GM21367 (cell line): ENCODE measurements at regions not wholly inside any gene's neighbourhood (a gene's known extent, or its start where the extent isn't known, plus 50 kb on each side); places are given as distances from the start of the nearest gene placed in this dataset.

ENCODE experiments used
- ATAC-seq: cut with Tn5 transposase; IDR thresholded peaks from one replicate; pipeline ENCODE4 v1.9.1; 2021; ENCODE audit not compliant: unreplicated experiment

GRCh38 chr20:1720845-1721475 is 63.4 kb upstream of the SIRPG start:
- no peak for ATAC-seq

DNA sequence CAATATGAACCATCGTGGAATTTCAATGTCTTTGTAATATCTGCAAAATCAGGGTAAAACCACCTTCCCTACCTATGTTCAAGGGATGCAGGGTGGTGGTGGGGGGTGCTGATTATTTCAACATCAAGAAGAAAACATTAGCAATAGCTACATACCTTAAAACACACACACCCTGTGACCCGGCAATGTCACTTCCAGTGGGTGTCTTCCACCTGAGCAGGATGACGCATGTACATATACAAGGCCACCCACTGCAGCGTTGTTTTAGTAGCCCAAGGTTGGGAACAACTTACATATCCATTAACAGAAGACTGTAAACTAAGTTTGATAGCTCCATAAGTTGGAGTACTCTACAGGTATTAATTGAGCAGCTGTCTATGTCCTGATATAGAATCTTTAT is 62.6 kb upstream of the SIRPG start:
- no peak for ATAC-seq

DNA sequence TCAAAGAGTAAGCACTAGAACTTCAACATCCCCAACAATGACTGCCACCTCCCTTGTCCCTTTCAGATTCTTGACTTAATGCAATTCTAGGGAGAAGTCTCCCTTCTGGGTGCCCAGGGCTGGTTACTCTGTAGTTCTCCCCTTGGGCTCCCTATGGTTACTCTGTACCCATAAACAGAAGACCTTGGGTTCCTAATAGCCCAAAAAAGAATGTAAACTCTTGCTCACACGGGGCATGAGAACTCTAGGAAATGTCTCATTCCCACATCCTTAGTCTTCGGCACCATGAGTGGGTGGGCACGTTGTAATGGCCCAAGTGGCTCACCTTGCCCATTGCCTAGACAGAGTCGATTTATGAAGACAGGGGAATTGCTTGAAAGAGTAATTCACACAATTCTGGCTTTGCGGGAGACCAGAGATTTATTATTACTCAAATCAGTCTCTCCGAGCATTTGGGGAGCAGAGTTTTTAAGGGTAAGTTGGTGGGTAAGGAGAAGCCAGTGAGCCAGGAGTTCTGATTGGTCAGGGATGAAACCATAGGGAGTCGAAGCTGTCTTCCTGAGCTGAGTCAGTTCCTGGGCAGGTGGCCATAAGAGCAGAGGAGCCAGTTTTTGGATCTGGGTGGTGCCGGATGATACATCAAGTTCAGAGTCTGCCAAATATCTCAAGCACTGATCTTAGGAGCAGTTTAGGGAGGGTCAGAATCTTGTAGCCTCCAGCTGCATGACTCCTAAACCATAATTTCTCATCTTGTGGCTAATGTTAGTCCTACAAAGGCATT is 61.2 kb upstream of the SIRPG start:
- no peak for ATAC-seq

DNA sequence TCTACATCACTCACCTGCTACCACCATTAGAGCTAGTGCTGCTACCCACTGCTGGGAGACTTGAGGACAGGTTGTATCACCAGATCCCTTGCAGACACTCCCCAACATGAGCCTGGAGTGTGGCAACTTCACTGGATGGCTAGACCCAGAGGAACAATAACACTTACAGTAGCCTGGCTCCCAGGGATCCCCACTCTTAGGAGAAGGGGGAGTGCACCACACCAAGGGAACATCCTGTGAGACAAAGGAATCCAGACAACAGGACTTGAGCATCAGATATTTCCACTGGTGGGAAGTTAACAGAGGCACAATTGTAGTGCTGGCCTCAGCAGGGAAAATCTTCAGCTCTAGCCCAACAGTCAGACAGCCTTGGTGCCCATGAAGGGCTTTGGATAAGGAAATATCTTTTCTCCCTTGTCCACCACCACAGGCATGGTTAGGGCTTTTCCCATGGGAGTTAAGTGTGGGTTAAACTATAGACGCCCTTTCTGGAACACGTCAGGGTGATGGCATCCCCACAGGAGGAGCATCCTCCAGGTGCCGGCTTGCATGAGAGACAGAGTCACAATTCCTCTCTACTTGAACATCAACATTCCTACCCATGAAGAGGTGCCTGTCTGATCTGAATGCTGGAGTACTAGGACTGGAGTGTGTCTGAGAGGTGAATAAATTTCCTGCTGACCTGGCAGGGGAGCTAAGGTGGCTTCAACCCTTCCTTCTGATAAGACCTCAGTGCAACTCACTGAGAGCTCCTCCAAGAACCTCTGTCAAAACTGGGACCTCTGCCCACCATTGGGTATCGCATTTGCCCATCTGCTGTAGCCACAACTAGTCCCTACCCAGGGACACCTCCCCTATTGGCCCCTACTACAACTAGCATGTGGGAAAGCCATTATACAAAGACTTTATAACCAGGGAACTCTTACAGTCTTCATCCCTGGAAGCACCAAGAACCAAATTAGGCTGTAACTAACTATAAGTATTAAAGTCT is 55.4 kb upstream of the SIRPG start:
- ATAC-seq: no peak

GRCh38 chr20:1711826-1712601 is 54.4 kb upstream of the SIRPG start:
- ATAC-seq: no peak

DNA sequence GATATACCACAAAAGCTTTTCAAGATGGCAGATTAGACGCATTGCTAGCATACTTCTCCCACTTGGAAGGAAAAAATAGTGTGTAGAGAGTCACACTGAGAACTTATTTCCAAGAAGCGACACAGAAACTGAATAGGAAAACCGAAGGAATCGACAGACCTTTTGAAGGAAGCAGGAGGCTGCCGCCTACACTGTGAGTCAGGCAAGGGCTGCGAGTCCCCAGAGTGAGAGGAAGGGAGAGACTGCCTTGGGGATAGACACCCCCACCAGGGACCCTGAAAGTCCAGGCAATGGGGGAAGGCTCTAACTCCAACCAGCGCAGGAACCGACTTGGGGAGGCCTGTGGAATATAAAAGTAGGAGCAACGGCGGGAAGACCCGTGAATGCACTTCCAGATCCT is 53.7 kb upstream of the SIRPG start:
- ATAC-seq: no peak

GRCh38 chr20:1710484-1710883 is 52.9 kb upstream of the SIRPG start:
- no peak for ATAC-seq

- ATAC-seq: no peak
Observed at GRCh38 chr20:1707588-1708449, 50.2 kb upstream of the SIRPG start.
